ENCODE measurements at regions not wholly inside any gene's neighbourhood (a gene's known extent, or its start where the extent isn't known, plus 50 kb on each side); places are given as distances from the start of the nearest gene placed in this dataset.

- no peak for TF ChIP-seq YY1 (IDR thresholded peaks at IDR 0.05; ENCODE audit: insufficient read depth, insufficient read length)
- no peak for TF ChIP-seq SUZ12 (IDR thresholded peaks at IDR 0.05; ENCODE audit: extremely low read depth, insufficient read depth, insufficient read length)
These were observed 1370.3 kb upstream of the SLC10A2 start for GRCh38 chr13:104436555-104436954.
